22Rv1 (cell line): ENCODE measurements at regions not wholly inside any gene's neighbourhood (a gene's known extent, or its start where the extent isn't known, plus 50 kb on each side); places are given as distances from the start of the nearest gene placed in this dataset.

Source experiments
- CTCF ChIP-seq: fragments of 450-650 bp; IDR thresholded peaks from 2 replicates; pipeline ENCODE4 v1.5.1; 2017; ENCODE audit warnings: mild to moderate bottlenecking
- ZFX ChIP-seq: fragments of 450-650 bp; IDR thresholded peaks from 2 replicates; pipeline ENCODE4 v1.6.1; 2017; ENCODE audit warnings: antibody characterized with exemption, borderline replicate concordance

DNA sequence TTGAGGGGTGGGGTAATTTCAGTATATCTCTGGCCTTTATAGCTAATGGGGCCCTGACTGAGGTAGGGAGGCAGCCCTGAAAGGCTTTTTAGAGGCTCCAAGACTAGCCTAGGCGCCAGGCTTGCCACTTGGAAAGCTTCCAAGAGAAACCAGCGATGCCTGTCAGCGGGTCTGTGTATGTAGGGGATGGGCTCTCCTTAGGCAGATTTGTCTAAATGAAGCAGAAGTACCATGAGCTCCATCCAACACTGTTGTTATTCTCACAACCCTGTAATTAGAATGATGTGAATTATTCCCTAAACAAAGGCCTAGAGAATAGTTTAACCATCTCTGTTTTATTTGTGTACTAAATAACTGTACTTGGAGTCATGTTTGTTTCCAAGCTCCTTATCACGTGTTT, 138.1 kb downstream of the B3GNT2 start:
- TF ChIP-seq CTCF (no peak), ZFX (no peak)
